HCT116 (cell line): ENCODE measurements at regions not wholly inside any gene's neighbourhood (a gene's known extent, or its start where the extent isn't known, plus 50 kb on each side); places are given as distances from the start of the nearest gene placed in this dataset.

Source experiments
- ATAC-seq: fragments of 200-7000 bp; cut with Tn5 transposase; 2 replicates; pipeline ENCODE4 v1.9.1; 2020; ENCODE audit warnings: mild to moderate bottlenecking, moderate library complexity
- BruUV-seq: library from RNA; stranded (reverse); fragments of 400-500 nt; replicated peaks from 2 replicates; lab custom pipeline; 2021; lab: Mats Ljungman, UMichigan
- CTCF ChIA-PET: fragments of 300-600 bp; sonication (Branson Sonifier 250); formaldehyde crosslinking; loops from one replicate; lab custom pipeline; 2021; ENCODE audit warnings: antibody characterized with exemption; lab: Charles Lee
- POLR2A ChIA-PET: fragments of 300-600, 350-600 bp; sonication (Branson Sonifier 250); formaldehyde crosslinking; loops from one replicate; lab custom pipeline; 2021; ENCODE audit warnings: antibody characterized with exemption; lab: Charles Lee
- RAD21 ChIA-PET, 2 experiments: fragments of 300-600 bp; sonication (Branson Sonifier 250); formaldehyde crosslinking; loops; one replicate each; lab custom pipeline; 2023; ENCODE audit warnings: low total read pairs in 2 of 2; ENCODE audit not compliant: uncharacterized antibody in 2 of 2, unreplicated experiment in 2 of 2, low non-redundant PET in 1 of 2; lab: Charles Lee
- DNase-seq: peaks from one replicate; pipeline ENCODE4 v3.0.0-alpha.2; 2010; ENCODE audit warnings: low read depth, low spot score
- H2AFZ ChIP-seq: fragments of 200-600 bp; shearing (Covaris generic), sonication (generic); 2 replicates; pipeline ENCODE4 v1.6.1; 2017; ENCODE audit warnings: low read depth, mixed run types, mixed read lengths, antibody characterized with exemption, low read length; ENCODE audit not compliant: poor library complexity, severe bottlenecking
- H3K27ac ChIP-seq: 2 replicates; pipeline ENCODE4 v1.5.1; 2012; ENCODE audit warnings: low read depth, low read length
- H3K27me3 ChIP-seq: fragments of 200-600 bp; sonication (generic); 2 replicates; pipeline ENCODE4 v1.6.1; 2016; ENCODE audit warnings: mixed run types, low read length, mixed read lengths; ENCODE audit not compliant: insufficient read depth
- H3K36me3 ChIP-seq, 2 experiments: fragments of 200-500 bp in 1 of 2; fragments of 200-600 bp in 1 of 2; sonication (Bioruptor generic) in 1 of 2; sonication (generic) in 1 of 2; 2 replicates each; pipeline versions ENCODE4 v1.5.1 to v1.6.1; 2014 to 2016; ENCODE audit warnings: low read length in 2 of 2, inconsistent platforms in 1 of 2, mixed read lengths in 1 of 2, mixed run types in 1 of 2; ENCODE audit not compliant: insufficient read depth in 2 of 2, control insufficient read depth in 1 of 2
- H3K4me1 ChIP-seq, 2 experiments: fragments of 200-600 bp in 1 of 2; sonication (generic) in 1 of 2; 2 replicates each; pipeline versions ENCODE4 v1.5.1 to v1.6.1; 2012 to 2017; ENCODE audit warnings: low read length in 2 of 2, inconsistent platforms in 1 of 2, mild to moderate bottlenecking in 1 of 2, mixed read lengths in 1 of 2, mixed run types in 1 of 2, moderate library complexity in 1 of 2; ENCODE audit not compliant: insufficient read depth in 2 of 2, control insufficient read depth in 1 of 2
- H3K4me2 ChIP-seq: fragments of 200-600 bp; sonication (generic); 2 replicates; pipeline ENCODE4 v1.6.1; 2017; ENCODE audit warnings: mixed run types, low read length, mixed read lengths
- H3K4me3 ChIP-seq, 2 experiments: fragments of 200-600 bp in 1 of 2; sonication (generic) in 1 of 2; replicated peaks in 1 of 2; 2 replicates each; pipeline ENCODE4 v1.5.1; 2011 to 2016; ENCODE audit warnings: low read length in 2 of 2, control low read depth in 1 of 2, low read depth in 1 of 2, mild to moderate bottlenecking in 1 of 2, mixed read lengths in 1 of 2, mixed run types in 1 of 2
- H3K79me2 ChIP-seq: fragments of 200-600 bp; sonication (generic); 2 replicates; pipeline ENCODE4 v1.6.1; 2017; ENCODE audit warnings: mild to moderate bottlenecking, mixed run types, low read length, moderate library complexity, mixed read lengths; ENCODE audit not compliant: insufficient read depth
- H3K9ac ChIP-seq: fragments of 200-600 bp; sonication (generic); 2 replicates; pipeline ENCODE4 v1.6.1; 2016; ENCODE audit warnings: low read length, mixed read lengths
- H3K9me2 ChIP-seq: fragments of 200-600 bp; sonication (generic), shearing (Covaris generic); 2 replicates; pipeline ENCODE4 v1.6.1; 2017; ENCODE audit warnings: mixed run types, mild to moderate bottlenecking, moderate library complexity; ENCODE audit not compliant: insufficient read depth
- H3K9me3 ChIP-seq, 2 experiments: fragments of 200-500 bp in 1 of 2; fragments of 200-600 bp in 1 of 2; sonication (Bioruptor generic) in 1 of 2; sonication (generic) in 1 of 2; 2 replicates each; pipeline ENCODE4 v1.6.1; 2014 to 2017; ENCODE audit warnings: low read length in 2 of 2, mixed read lengths in 2 of 2, inconsistent platforms in 1 of 2, low read depth in 1 of 2, mild to moderate bottlenecking in 1 of 2, mixed run types in 1 of 2, moderate library complexity in 1 of 2; ENCODE audit not compliant: control insufficient read depth in 1 of 2, insufficient read depth in 1 of 2
- H4K20me1 ChIP-seq: fragments of 200-600 bp; sonication (generic), shearing (Covaris generic); 2 replicates; pipeline ENCODE4 v1.6.1; 2017; ENCODE audit warnings: mixed run types, mild to moderate bottlenecking, moderate library complexity; ENCODE audit not compliant: insufficient read depth
- CBX3 ChIP-seq: IDR thresholded peaks from 2 replicates; pipeline ENCODE4 v1.6.1; 2012; ENCODE audit warnings: low read depth
- CEBPB ChIP-seq: IDR thresholded peaks from 2 replicates; pipeline ENCODE4 v1.6.1; 2012; ENCODE audit warnings: low read depth
- EGR1 ChIP-seq: IDR thresholded peaks from 2 replicates; pipeline ENCODE4 v1.6.1; 2012; ENCODE audit warnings: low read depth
- ELF1 ChIP-seq: IDR thresholded peaks from 2 replicates; pipeline ENCODE4 v1.6.1; 2012; ENCODE audit warnings: low read depth, borderline replicate concordance
- EZH2 ChIP-seq: fragments of 200-600 bp; sonication (generic); IDR thresholded peaks from 2 replicates; pipeline ENCODE4 v1.6.1; 2017; ENCODE audit warnings: antibody characterized with exemption, mixed run types
- EZH2phosphoT487 ChIP-seq: fragments of 200-600 bp; IDR thresholded peaks from 2 replicates; pipeline ENCODE4 v1.6.1; 2018; ENCODE audit warnings: antibody characterized with exemption, borderline replicate concordance
- POLR2A ChIP-seq: IDR thresholded peaks from 2 replicates; pipeline ENCODE4 v1.7.0; 2011; ENCODE audit warnings: borderline replicate concordance; ENCODE audit not compliant: insufficient read depth, insufficient read length; ENCODE audit errors: extremely low read depth
- SIN3A ChIP-seq: IDR thresholded peaks from 2 replicates; pipeline ENCODE4 v1.6.1; 2012; ENCODE audit warnings: low read depth
- SP1 ChIP-seq: IDR thresholded peaks from 2 replicates; pipeline ENCODE4 v1.6.1; 2012; ENCODE audit warnings: low read depth
- TCF7L2 ChIP-seq: IDR thresholded peaks from 2 replicates; pipeline ENCODE4 v1.7.0; 2011; ENCODE audit warnings: borderline replicate concordance, inconsistent platforms; ENCODE audit not compliant: insufficient read depth, insufficient read length; ENCODE audit errors: extremely low read depth
- YY1 ChIP-seq: IDR thresholded peaks from 2 replicates; pipeline ENCODE4 v1.6.1; 2011; ENCODE audit warnings: low read length, low read depth, moderate library complexity, mild to moderate bottlenecking; ENCODE audit not compliant: insufficient replicate concordance; ENCODE audit errors: extremely low read depth
- intact Hi-C: fragments of 100-400 bp; cut with micrococcal nuclease; formaldehyde crosslinking; loops from 2 replicates; pipeline ENCODE4 v1.10.0; 2022
- TF ChIP-seq, protein P1 (sequence below): IDR thresholded peaks from 2 replicates; pipeline ENCODE4 v1.6.1; 2012
- TF ChIP-seq, protein P2 (sequence below): IDR thresholded peaks from 2 replicates; pipeline ENCODE4 v1.6.1; 2012
- TF ChIP-seq, protein P3 (sequence below): IDR thresholded peaks from 2 replicates; pipeline ENCODE4 v1.6.1; 2012; ENCODE audit warnings: low read depth
- TF ChIP-seq, protein P4 (sequence below), 3 experiments: fragments of 200-600 bp in 1 of 3; sonication (generic) in 1 of 3; IDR thresholded peaks in 2 of 3; conservative IDR thresholded peaks in 1 of 3; 2 replicates each; pipeline ENCODE4 v1.5.1; 2012 to 2017; ENCODE audit warnings: low read depth in 2 of 3, low read length in 2 of 3, antibody characterized with exemption in 1 of 3, borderline replicate concordance in 1 of 3, control low read depth in 1 of 3, mild to moderate bottlenecking in 1 of 3, mixed read lengths in 1 of 3, mixed run types in 1 of 3, moderate library complexity in 1 of 3; ENCODE audit not compliant: insufficient read depth in 1 of 3

DNA sequence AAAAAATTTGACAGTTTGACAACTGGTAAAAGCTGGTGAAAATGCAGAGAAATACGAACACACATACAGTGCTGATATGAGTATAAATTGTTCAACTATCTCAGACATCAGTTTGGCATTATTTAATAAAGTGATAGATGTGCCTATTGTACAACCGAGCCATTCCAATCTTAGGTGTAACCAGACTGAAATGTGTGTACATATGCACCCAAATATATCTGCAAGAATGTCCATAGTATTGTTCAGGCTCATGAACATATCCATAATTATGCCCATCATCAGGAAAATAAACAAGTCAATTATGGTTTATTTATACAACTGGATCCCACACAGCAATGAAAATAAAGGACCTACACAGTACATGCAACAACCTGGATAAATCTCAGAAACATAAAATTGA, 188.9 kb upstream of the DDX53 start:
- Histone ChIP-seq H3K79me2 (no peaks in the 10 kb centered on the region), H3K9me2 (no peaks in the 10 kb centered on the region), H3K9ac (no peak overlapping the region), H3K4me1 (no peaks in the 10 kb centered on the region), H4K20me1 (no peaks in the 10 kb centered on the region), H3K4me2 (no peak overlapping the region), H2AFZ (no peak overlapping the region), H3K27ac (no peak overlapping the region), H3K4me3 (no peak overlapping the region), H3K36me3 (no peaks in the 10 kb centered on the region), H3K27me3 (no peaks in the 10 kb centered on the region), H3K9me3 (no peaks in the 10 kb centered on the region)
- DNase-seq (no peak), ATAC-seq (no peak)
- BruUV-seq, result no TSS peak
- intact Hi-C loops, result no loop called here
- no peak for TF ChIP-seq YY1
- TF ChIP-seq, protein P1, sequence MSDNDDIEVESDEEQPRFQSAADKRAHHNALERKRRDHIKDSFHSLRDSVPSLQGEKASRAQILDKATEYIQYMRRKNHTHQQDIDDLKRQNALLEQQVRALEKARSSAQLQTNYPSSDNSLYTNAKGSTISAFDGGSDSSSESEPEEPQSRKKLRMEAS, result no peak
- no peak for TF ChIP-seq CBX3
- TF ChIP-seq, protein P2, sequence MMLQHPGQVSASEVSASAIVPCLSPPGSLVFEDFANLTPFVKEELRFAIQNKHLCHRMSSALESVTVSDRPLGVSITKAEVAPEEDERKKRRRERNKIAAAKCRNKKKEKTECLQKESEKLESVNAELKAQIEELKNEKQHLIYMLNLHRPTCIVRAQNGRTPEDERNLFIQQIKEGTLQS, result no peak
- no peak for TF ChIP-seq POLR2A
- no peak for TF ChIP-seq SIN3A
- TF ChIP-seq, protein P3, sequence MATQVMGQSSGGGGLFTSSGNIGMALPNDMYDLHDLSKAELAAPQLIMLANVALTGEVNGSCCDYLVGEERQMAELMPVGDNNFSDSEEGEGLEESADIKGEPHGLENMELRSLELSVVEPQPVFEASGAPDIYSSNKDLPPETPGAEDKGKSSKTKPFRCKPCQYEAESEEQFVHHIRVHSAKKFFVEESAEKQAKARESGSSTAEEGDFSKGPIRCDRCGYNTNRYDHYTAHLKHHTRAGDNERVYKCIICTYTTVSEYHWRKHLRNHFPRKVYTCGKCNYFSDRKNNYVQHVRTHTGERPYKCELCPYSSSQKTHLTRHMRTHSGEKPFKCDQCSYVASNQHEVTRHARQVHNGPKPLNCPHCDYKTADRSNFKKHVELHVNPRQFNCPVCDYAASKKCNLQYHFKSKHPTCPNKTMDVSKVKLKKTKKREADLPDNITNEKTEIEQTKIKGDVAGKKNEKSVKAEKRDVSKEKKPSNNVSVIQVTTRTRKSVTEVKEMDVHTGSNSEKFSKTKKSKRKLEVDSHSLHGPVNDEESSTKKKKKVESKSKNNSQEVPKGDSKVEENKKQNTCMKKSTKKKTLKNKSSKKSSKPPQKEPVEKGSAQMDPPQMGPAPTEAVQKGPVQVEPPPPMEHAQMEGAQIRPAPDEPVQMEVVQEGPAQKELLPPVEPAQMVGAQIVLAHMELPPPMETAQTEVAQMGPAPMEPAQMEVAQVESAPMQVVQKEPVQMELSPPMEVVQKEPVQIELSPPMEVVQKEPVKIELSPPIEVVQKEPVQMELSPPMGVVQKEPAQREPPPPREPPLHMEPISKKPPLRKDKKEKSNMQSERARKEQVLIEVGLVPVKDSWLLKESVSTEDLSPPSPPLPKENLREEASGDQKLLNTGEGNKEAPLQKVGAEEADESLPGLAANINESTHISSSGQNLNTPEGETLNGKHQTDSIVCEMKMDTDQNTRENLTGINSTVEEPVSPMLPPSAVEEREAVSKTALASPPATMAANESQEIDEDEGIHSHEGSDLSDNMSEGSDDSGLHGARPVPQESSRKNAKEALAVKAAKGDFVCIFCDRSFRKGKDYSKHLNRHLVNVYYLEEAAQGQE, result no peak
- TF ChIP-seq ELF1, result no peak
- TF ChIP-seq CEBPB, result no peak
- TF ChIP-seq EGR1, result no peak
- TF ChIP-seq, protein P4, sequence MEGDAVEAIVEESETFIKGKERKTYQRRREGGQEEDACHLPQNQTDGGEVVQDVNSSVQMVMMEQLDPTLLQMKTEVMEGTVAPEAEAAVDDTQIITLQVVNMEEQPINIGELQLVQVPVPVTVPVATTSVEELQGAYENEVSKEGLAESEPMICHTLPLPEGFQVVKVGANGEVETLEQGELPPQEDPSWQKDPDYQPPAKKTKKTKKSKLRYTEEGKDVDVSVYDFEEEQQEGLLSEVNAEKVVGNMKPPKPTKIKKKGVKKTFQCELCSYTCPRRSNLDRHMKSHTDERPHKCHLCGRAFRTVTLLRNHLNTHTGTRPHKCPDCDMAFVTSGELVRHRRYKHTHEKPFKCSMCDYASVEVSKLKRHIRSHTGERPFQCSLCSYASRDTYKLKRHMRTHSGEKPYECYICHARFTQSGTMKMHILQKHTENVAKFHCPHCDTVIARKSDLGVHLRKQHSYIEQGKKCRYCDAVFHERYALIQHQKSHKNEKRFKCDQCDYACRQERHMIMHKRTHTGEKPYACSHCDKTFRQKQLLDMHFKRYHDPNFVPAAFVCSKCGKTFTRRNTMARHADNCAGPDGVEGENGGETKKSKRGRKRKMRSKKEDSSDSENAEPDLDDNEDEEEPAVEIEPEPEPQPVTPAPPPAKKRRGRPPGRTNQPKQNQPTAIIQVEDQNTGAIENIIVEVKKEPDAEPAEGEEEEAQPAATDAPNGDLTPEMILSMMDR (IDR thresholded peaks at IDR 0.05 in 2 of 3, conservative IDR thresholded peaks at IDR 0.05 in 1 of 3; ENCODE audit: borderline replicate concordance in 1 of 3, insufficient read depth in 1 of 3, low read depth in 2 of 3, low read length in 2 of 3), result no peak
- TF ChIP-seq SP1, result no peak
- TF ChIP-seq EZH2, result no peak
- TF ChIP-seq TCF7L2, result no peak
- TF ChIP-seq EZH2phosphoT487, result no peak
- ChIA-PET RAD21 (no interaction called here), POLR2A (no interaction called here), CTCF (no interaction called here)
